Cerebellar nuclear complex (tissue), 1 donor: ENCODE measurements at regions not wholly inside any gene's neighbourhood (a gene's known extent, or its start where the extent isn't known, plus 50 kb on each side); places are given as distances from the start of the nearest gene placed in this dataset.
A peak's percentile ranks its signal among the peaks of the same experiment; 100 is the strongest.

Experiments
- DNase-seq, 2 experiments: peaks; one replicate each; lab custom pipeline; 2025; lab: John Stamatoyannopoulos, UW

GRCh38 chr20:23167431-23167830, 81.3 kb upstream of the CD93 start:
- no peak for DNase-seq

- no peak for DNase-seq
Measured at GRCh38 chr20:23166563-23166962, 80.4 kb upstream of the CD93 start.

- no peak for DNase-seq
Measured at GRCh38 chr20:23165964-23166363, 79.8 kb upstream of the CD93 start.

- DNase-seq, result no peak
Measured at GRCh38 chr20:23165307-23165750, 79.2 kb upstream of the CD93 start.

GRCh38 chr20:23164176-23164601, 78.1 kb upstream of the CD93 start:
- DNase-seq, result peak in 1 of 2 experiments; percentile 45

- DNase-seq, result no peak
Measured at GRCh38 chr20:23163562-23163961, 77.4 kb upstream of the CD93 start.

GRCh38 chr20:23162887-23163286, 76.8 kb upstream of the CD93 start:
- no peak for DNase-seq

GRCh38 chr20:23161968-23162696, 76.0 kb upstream of the CD93 start:
- no peak for DNase-seq

GRCh38 chr20:23161244-23161891, 75.2 kb upstream of the CD93 start:
- no peak for DNase-seq

GRCh38 chr20:23160536-23161243, 74.6 kb upstream of the CD93 start:
- no peak for DNase-seq

- DNase-seq, result no peak
Measured at GRCh38 chr20:23159947-23160318, 73.8 kb upstream of the CD93 start.

- DNase-seq, result no peak
Measured at GRCh38 chr20:23159256-23159946, 73.3 kb upstream of the CD93 start.

- no peak for DNase-seq
Measured at GRCh38 chr20:23157734-23158133, 71.6 kb upstream of the CD93 start.

- no peak for DNase-seq
Measured at GRCh38 chr20:23156842-23157423, 70.8 kb upstream of the CD93 start.

GRCh38 chr20:23156170-23156841, 70.2 kb upstream of the CD93 start:
- no peak for DNase-seq

GRCh38 chr20:23155141-23155590, 69.0 kb upstream of the CD93 start:
- no peak for DNase-seq

- DNase-seq, result no peak
Measured at GRCh38 chr20:23153696-23154341, 67.7 kb upstream of the CD93 start.

GRCh38 chr20:23152902-23153301, 66.8 kb upstream of the CD93 start:
- DNase-seq, result no peak

GRCh38 chr20:23152308-23152892, 66.3 kb upstream of the CD93 start:
- DNase-seq, result no peak

- DNase-seq, result no peak
Measured at GRCh38 chr20:23151885-23152284, 65.8 kb upstream of the CD93 start.
